ENCODE measurements at regions not wholly inside any gene's neighbourhood (a gene's known extent, or its start where the extent isn't known, plus 50 kb on each side); places are given as distances from the start of the nearest gene placed in this dataset.

DNA sequence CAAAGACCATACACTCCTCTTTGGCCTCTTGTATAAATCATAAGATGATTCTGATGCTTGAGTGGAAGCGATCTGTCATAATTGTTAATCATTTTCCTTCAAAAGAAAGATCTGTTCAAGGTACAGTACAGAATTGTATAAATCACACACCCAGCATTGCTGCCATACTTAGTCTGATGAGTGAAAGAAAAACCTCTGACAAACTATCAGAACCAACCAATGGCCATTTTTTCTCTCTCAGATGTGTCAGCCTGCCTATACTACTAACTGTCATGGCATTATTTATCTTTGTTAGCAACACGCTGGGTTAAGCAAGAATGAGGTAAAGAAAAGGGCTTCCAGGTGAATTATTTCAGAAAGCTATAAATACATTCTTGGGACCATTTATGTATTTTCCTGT lies 1112.7 kb upstream of the TENM4 start:
- Histone ChIP-seq H3K27me3 (ENCODE audit: insufficient read depth, poor library complexity, severe bottlenecking) (no peaks in the 10 kb centered on the region), H3K4me3 (replicated peaks; ENCODE audit: insufficient read depth, low read length) (no peak overlapping the region)
- TF ChIP-seq, protein P1, sequence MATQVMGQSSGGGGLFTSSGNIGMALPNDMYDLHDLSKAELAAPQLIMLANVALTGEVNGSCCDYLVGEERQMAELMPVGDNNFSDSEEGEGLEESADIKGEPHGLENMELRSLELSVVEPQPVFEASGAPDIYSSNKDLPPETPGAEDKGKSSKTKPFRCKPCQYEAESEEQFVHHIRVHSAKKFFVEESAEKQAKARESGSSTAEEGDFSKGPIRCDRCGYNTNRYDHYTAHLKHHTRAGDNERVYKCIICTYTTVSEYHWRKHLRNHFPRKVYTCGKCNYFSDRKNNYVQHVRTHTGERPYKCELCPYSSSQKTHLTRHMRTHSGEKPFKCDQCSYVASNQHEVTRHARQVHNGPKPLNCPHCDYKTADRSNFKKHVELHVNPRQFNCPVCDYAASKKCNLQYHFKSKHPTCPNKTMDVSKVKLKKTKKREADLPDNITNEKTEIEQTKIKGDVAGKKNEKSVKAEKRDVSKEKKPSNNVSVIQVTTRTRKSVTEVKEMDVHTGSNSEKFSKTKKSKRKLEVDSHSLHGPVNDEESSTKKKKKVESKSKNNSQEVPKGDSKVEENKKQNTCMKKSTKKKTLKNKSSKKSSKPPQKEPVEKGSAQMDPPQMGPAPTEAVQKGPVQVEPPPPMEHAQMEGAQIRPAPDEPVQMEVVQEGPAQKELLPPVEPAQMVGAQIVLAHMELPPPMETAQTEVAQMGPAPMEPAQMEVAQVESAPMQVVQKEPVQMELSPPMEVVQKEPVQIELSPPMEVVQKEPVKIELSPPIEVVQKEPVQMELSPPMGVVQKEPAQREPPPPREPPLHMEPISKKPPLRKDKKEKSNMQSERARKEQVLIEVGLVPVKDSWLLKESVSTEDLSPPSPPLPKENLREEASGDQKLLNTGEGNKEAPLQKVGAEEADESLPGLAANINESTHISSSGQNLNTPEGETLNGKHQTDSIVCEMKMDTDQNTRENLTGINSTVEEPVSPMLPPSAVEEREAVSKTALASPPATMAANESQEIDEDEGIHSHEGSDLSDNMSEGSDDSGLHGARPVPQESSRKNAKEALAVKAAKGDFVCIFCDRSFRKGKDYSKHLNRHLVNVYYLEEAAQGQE (IDR thresholded peaks at IDR 0.05; ENCODE audit: insufficient replicate concordance, low read depth) = no peak
- TF ChIP-seq GABPA (IDR thresholded peaks at IDR 0.05; ENCODE audit: low read depth) = no peak

DNA sequence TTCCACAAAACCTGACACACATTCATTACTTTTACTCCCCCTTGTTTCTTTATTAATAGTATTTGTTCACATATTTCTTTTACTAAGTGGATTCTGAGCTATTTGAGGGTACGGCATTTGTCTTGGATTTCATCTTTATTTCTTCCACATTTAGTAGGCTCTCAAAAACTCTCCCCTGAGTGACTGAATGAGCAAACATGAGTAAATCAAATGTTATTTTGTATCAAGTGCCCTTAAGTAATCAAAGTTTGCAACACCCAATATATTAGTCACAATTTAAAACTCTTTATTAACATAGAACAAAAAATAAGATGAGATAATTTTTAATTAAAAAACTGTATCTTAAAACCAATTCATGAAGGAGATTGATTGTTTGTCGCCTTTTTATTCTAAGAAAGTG lies 1101.9 kb upstream of the TENM4 start:
- no peak for DNase-seq (ENCODE audit: low read depth in 1 of 2, low spot score in 1 of 2)
- H3K27ac ChIP-seq (replicated peaks) = no peak overlapping the region
- H3K27me3 ChIP-seq (ENCODE audit: insufficient read depth, poor library complexity, severe bottlenecking) = no peaks in the 10 kb centered on the region
- no peak overlapping the region for H3K4me3 ChIP-seq (replicated peaks; ENCODE audit: insufficient read depth, low read length)
- TF ChIP-seq POLR2AphosphoS5 (IDR thresholded peaks at IDR 0.05; ENCODE audit: low read depth) = no peak
- no peak for TF ChIP-seq GABPA (IDR thresholded peaks at IDR 0.05; ENCODE audit: low read depth)
- no peak for TF ChIP-seq SPI1 (IDR thresholded peaks at IDR 0.05; ENCODE audit: borderline replicate concordance, low read depth)
- TF ChIP-seq, protein P1 (IDR thresholded peaks at IDR 0.05; ENCODE audit: insufficient replicate concordance, low read depth) = no peak
- no peak for TF ChIP-seq CTCF (IDR thresholded peaks at IDR 0.05; ENCODE audit: insufficient read depth, low read length)

More for the DNA sequence above, 1112.7 kb upstream of the TENM4 start:
- DNase-seq (ENCODE audit: low read depth in 1 of 2, low spot score in 1 of 2) = no peak
- no peak overlapping the region for H3K27ac ChIP-seq (replicated peaks)

DNA sequence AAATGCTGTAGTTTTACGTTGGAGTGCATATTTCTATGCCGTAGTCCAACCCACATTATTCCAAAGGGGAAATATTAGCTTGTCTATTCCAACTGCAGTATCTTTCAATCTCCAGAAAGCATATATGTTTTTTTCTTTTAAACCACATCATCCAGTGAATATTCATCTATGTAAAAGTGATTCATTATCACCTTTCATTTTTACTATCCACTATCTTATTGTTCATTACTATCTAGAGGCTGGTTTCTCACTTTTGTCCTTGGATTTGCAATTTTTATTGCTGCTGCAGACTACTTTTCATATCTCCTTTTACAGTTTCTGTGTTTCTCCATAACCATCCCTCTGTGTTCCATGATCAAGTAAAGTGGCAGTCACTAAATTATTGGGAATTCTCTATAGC lies 1097.2 kb upstream of the TENM4 start:
- DNase-seq (ENCODE audit: low read depth in 1 of 2, low spot score in 1 of 2) = no peak
- no peak overlapping the region for H3K27ac ChIP-seq (replicated peaks)
- no peaks in the 10 kb centered on the region for H3K27me3 ChIP-seq (ENCODE audit: insufficient read depth, poor library complexity, severe bottlenecking)
- no peak for TF ChIP-seq SPI1 (IDR thresholded peaks at IDR 0.05; ENCODE audit: borderline replicate concordance, low read depth)
- TF ChIP-seq, protein P1 (IDR thresholded peaks at IDR 0.05; ENCODE audit: insufficient replicate concordance, low read depth) = no peak
- no peak for TF ChIP-seq GABPA (IDR thresholded peaks at IDR 0.05; ENCODE audit: low read depth)
- no peak overlapping the region for H3K4me3 ChIP-seq (replicated peaks; ENCODE audit: insufficient read depth, low read length)

GRCh38 chr11:80533463-80533862 lies 1092.6 kb upstream of the TENM4 start:
- DNase-seq (ENCODE audit: low read depth in 1 of 2, low spot score in 1 of 2) = no peak
- no peak overlapping the region for H3K4me3 ChIP-seq (replicated peaks; ENCODE audit: insufficient read depth, low read length)
- H3K27me3 ChIP-seq (ENCODE audit: insufficient read depth, poor library complexity, severe bottlenecking) = no peaks in the 10 kb centered on the region
- H3K27ac ChIP-seq (replicated peaks) = no peak overlapping the region
- TF ChIP-seq CTCF (IDR thresholded peaks at IDR 0.05; ENCODE audit: insufficient read depth, low read length) (no peak), POLR2AphosphoS5 (IDR thresholded peaks at IDR 0.05; ENCODE audit: low read depth) (no peak), SPI1 (IDR thresholded peaks at IDR 0.05; ENCODE audit: borderline replicate concordance, low read depth) (no peak), GABPA (IDR thresholded peaks at IDR 0.05; ENCODE audit: low read depth) (no peak)
- TF ChIP-seq, protein P1 (IDR thresholded peaks at IDR 0.05; ENCODE audit: insufficient replicate concordance, low read depth) = no peak

Data from HL-60 (cell line).